Tibial nerve (tissue), 4 donors: ENCODE measurements at regions not wholly inside any gene's neighbourhood (a gene's known extent, or its start where the extent isn't known, plus 50 kb on each side); places are given as distances from the start of the nearest gene placed in this dataset.

Experiments
- DNase-seq, 2 donors: peaks; one replicate each; pipeline ENCODE4 v3.0.0-alpha.2; 2019; ENCODE audit warnings: low spot score in 2 of 2
- H3K27ac ChIP-seq, 4 donors: fragments of 200-600 bp; sonication (generic) in 3 of 4; one replicate each; pipeline ENCODE4 v1.5.1; 2017 to 2019; ENCODE audit warnings: mild to moderate bottlenecking in 1 of 4
- H3K27me3 ChIP-seq, 2 donors: fragments of 200-600 bp; sonication (generic) in 1 of 2; one replicate each; pipeline versions ENCODE4 v1.5.1 to v1.6.0; 2017 to 2019
- H3K36me3 ChIP-seq, 3 donors: fragments of 200-600 bp; sonication (generic); one replicate each; pipeline ENCODE4 v1.5.1; 2018 to 2019
- H3K4me1 ChIP-seq, 4 donors: fragments of 200-600 bp; sonication (generic) in 3 of 4; one replicate each; pipeline ENCODE4 v1.5.1; 2017 to 2019
- H3K4me3 ChIP-seq, 4 donors: fragments of 200-600 bp; sonication (generic) in 3 of 4; one replicate each; pipeline ENCODE4 v1.5.1; 2017 to 2019; ENCODE audit warnings: mild to moderate bottlenecking in 1 of 4, moderate library complexity in 1 of 4
- H3K9me3 ChIP-seq, 4 donors: fragments of 200-600 bp; sonication (generic) in 3 of 4; one replicate each; pipeline ENCODE4 v1.5.1; 2017 to 2019
- CTCF ChIP-seq, 5 experiments: fragments of 200-600 bp in 3 of 5; fragments of 450-650 bp in 2 of 5; sonication (generic) in 3 of 5; IDR thresholded peaks; one replicate each; pipeline ENCODE4 v1.5.1; 2016 to 2019; ENCODE audit warnings: antibody characterized with exemption in 5 of 5, mild to moderate bottlenecking in 3 of 5, moderate library complexity in 2 of 5
- EP300 ChIP-seq, 2 donors: sonication (generic); formaldehyde crosslinking; IDR thresholded peaks; one replicate each; pipeline ENCODE4 v1.6.1; 2017; ENCODE audit warnings: antibody characterized with exemption in 2 of 2, mild to moderate bottlenecking in 1 of 2
- POLR2A ChIP-seq, 2 donors: fragments of 450-650 bp; IDR thresholded peaks; one replicate each; pipeline ENCODE4 v1.6.1; 2017; ENCODE audit warnings: antibody characterized with exemption in 2 of 2, mild to moderate bottlenecking in 2 of 2, moderate library complexity in 2 of 2
- WGBS, 2 donors: methylation state at CpG; one replicate each; pipeline ENCODE4 v1.1.5; 2018; 5-methylcytosine and 5-hydroxymethylcytosine counted together

GRCh38 chr1:228935198-228935663 lies 200.0 kb downstream of the RHOU start:
- WGBS, 2 donors = 82 to 88% methylated on average over 4 of the region's 4 CpGs
- no peak for TF ChIP-seq CTCF (IDR thresholded peaks at IDR 0.05)
- no peak for TF ChIP-seq EP300 (IDR thresholded peaks at IDR 0.05)
- TF ChIP-seq POLR2A (IDR thresholded peaks at IDR 0.05) = no peak
- H3K27ac ChIP-seq = no peak overlapping the region

GRCh38 chr1:228935855-228936727 lies 200.8 kb downstream of the RHOU start:
- WGBS, 2 donors = 40 to 43% methylated on average over 15 of the region's 15 CpGs
- Histone ChIP-seq H3K4me1 (peaks cover 0 to 42% (median 15%) of the 10 kb centered on the region in 4 donors), H3K36me3 (no peaks in the 10 kb centered on the region), H3K4me3 (no peak overlapping the region), H3K9me3 (no peaks in the 10 kb centered on the region), H3K27me3 (no peaks in the 10 kb centered on the region), H3K27ac (no peak overlapping the region)
- DNase-seq = peak in 1 of 2 donors; percentile 22
- no peak for TF ChIP-seq CTCF (IDR thresholded peaks at IDR 0.05)
- no peak for TF ChIP-seq POLR2A (IDR thresholded peaks at IDR 0.05)
- TF ChIP-seq EP300 (IDR thresholded peaks at IDR 0.05) = no peak

More at GRCh38 chr1:228935198-228935663, 200.0 kb downstream of the RHOU start:
- Histone ChIP-seq H3K36me3 (no peaks in the 10 kb centered on the region), H3K9me3 (no peaks in the 10 kb centered on the region), H3K4me3 (no peak overlapping the region), H3K4me1 (peaks cover 0 to 36% (median 15%) of the 10 kb centered on the region in 4 donors), H3K27me3 (no peaks in the 10 kb centered on the region)
- no peak for DNase-seq

GRCh38 chr1:228936881-228937280 lies 201.6 kb downstream of the RHOU start:
- Histone ChIP-seq H3K4me1 (peaks cover 0 to 43% (median 15%) of the 10 kb centered on the region in 4 donors), H3K4me3 (no peak overlapping the region), H3K27ac (no peak overlapping the region), H3K27me3 (no peaks in the 10 kb centered on the region), H3K36me3 (no peaks in the 10 kb centered on the region), H3K9me3 (no peaks in the 10 kb centered on the region)
- 86 to 95% methylated on average over 6 of the region's 6 CpGs for WGBS, 2 donors
- TF ChIP-seq EP300 (IDR thresholded peaks at IDR 0.05) (no peak), POLR2A (IDR thresholded peaks at IDR 0.05) (no peak), CTCF (IDR thresholded peaks at IDR 0.05) (no peak)
- no peak for DNase-seq

- DNase-seq = no peak
- Histone ChIP-seq H3K9me3 (no peaks in the 10 kb centered on the region), H3K4me3 (no peak overlapping the region), H3K4me1 (peaks cover 0 to 43% (median 15%) of the 10 kb centered on the region in 4 donors), H3K36me3 (no peaks in the 10 kb centered on the region), H3K27me3 (no peaks in the 10 kb centered on the region), H3K27ac (peak overlapping the region in 1 of 4 donors; percentile 73)
- 92 to 94% methylated on average over 12 of the region's 12 CpGs for WGBS, 2 donors
- TF ChIP-seq POLR2A (IDR thresholded peaks at IDR 0.05) (no peak), CTCF (IDR thresholded peaks at IDR 0.05) (no peak), EP300 (IDR thresholded peaks at IDR 0.05) (no peak)
Measured at GRCh38 chr1:228937351-228937750, 202.1 kb downstream of the RHOU start.

- TF ChIP-seq POLR2A (IDR thresholded peaks at IDR 0.05) (no peak), CTCF (IDR thresholded peaks at IDR 0.05) (no peak), EP300 (IDR thresholded peaks at IDR 0.05) (no peak)
- Histone ChIP-seq H3K4me3 (no peak overlapping the region), H3K36me3 (no peaks in the 10 kb centered on the region), H3K27me3 (no peaks in the 10 kb centered on the region), H3K9me3 (no peaks in the 10 kb centered on the region), H3K4me1 (peaks cover 0 to 43% (median 15%) of the 10 kb centered on the region in 4 donors), H3K27ac (peak overlapping the region in 3 of 4 donors; percentile 29 to 73 (median 68))
- DNase-seq = no peak
- WGBS, 2 donors = 37 to 53% methylated on average over 13 to 14 of the region's 14 CpGs
Measured at GRCh38 chr1:228937851-228938536, 202.7 kb downstream of the RHOU start.
